Adrenal gland (tissue), 5 donors: ENCODE measurements at regions not wholly inside any gene's neighbourhood (a gene's known extent, or its start where the extent isn't known, plus 50 kb on each side); places are given as distances from the start of the nearest gene placed in this dataset.

Experiments
- CTCF ChIP-seq, 6 experiments: fragments of 450-650 bp in 4 of 6; fragments of 200-600 bp in 2 of 6; sonication (generic) in 1 of 6; IDR thresholded peaks; 1 replicate in 5 of 6; 2 replicates in 1 of 6; pipeline versions ENCODE4 v1.5.1 to v1.8.0; 2016 to 2021; ENCODE audit warnings: antibody characterized with exemption in 6 of 6, mild to moderate bottlenecking in 2 of 6, moderate library complexity in 1 of 6
- POLR2A ChIP-seq, 2 donors: fragments of 450-650 bp; IDR thresholded peaks; one replicate each; pipeline ENCODE4 v1.6.1; 2017; ENCODE audit warnings: antibody characterized with exemption in 2 of 2, mild to moderate bottlenecking in 2 of 2, moderate library complexity in 1 of 2
- donor health status: DM: no; HTN: no; CAD: no.

DNA sequence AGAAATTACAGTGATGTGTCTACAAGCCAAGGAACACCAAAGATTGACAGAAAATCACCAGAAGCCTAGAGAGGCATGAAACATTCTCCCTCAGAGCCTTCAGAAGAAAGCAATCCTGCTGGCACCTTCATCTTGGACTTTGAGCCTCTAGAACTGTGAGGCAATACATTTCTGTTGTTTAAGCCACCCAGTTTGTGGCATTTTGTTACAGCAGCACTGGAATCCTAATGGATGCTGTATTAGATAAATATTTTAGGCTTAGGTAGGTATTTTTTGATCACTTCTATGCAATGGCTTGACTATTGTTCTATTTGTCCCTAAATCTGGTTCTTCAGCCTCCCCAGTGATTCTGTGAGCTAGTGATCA lies 453.1 kb downstream of the LTN1 start:
- TF ChIP-seq CTCF (IDR thresholded peaks at IDR 0.05) (no peak), POLR2A (IDR thresholded peaks at IDR 0.05) (no peak)
